DMS 273 (cell line): ENCODE measurements at regions not wholly inside any gene's neighbourhood (a gene's known extent, or its start where the extent isn't known, plus 50 kb on each side); places are given as distances from the start of the nearest gene placed in this dataset.
"Not testable (repeated sequence)": the region's sequence is repeated elsewhere in the genome, so short reads cannot be mapped to it uniquely, and the experiment has no call there.

Experiments
- DNase-seq: peaks from one replicate; lab custom pipeline; 2025; ENCODE audit not compliant: unreplicated experiment; lab: John Stamatoyannopoulos, UW

DNA sequence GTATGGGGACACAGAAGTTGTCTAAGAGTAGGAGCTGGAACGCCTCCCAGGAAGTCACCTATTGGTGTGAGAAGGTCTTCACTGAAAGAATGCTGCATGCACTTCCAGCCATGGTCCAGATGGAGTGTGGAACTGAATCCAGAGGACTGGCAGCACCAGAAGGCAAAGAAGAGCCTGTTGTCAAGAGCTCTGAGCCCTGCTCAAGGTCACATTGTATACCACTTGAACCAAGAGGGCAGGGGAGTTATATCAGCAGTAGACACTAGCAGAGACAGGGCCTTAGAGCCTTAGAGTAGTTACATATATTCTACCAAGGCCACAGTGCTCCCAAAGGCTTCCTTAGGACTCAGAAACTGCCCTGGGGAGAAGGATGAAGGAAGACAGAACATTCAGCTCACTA lies 130.8 kb upstream of the POC5 start:
- no peak for DNase-seq

DNA sequence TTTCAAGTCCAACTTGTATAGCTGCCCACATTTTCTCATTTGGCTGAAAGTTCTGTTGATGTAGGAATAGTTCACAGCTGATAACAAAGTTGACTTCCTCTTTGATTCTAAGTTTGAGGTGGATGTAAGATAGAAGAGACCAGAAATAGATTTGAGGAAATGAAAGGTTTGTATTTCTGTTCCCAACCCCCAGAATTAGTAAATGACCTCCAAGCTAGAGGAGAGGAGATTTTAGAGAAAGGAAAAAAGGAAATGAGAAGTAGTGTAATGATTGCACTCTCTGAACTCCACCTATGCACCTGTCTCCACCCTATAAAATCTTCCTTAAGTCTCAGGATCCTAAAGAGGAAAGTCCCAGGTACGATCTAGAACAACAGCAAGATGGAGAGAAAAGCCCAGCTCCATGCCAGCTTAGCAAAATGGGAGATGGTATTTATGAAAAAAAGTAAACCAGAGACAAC lies 130.4 kb upstream of the POC5 start:
- DNase-seq = no peak

DNA sequence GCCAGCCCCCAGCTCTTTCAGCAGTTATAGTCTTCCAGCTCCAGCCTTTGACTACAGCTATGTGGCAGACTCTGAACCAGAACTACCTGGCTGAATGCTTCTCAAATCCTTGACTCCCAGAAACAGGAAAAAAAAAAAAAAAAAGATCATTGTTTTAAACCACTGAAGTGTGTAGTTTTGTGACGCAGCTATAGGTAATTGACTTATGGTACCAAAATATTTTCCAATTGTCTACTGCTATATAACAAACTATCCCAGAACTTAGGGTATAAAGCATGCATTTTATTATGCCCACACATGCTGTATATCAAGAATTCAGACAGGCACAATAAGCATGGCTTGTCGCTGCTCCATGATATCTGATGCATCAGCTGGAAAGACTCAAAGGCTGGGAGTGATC lies 127.1 kb upstream of the POC5 start:
- no peak for DNase-seq

DNA sequence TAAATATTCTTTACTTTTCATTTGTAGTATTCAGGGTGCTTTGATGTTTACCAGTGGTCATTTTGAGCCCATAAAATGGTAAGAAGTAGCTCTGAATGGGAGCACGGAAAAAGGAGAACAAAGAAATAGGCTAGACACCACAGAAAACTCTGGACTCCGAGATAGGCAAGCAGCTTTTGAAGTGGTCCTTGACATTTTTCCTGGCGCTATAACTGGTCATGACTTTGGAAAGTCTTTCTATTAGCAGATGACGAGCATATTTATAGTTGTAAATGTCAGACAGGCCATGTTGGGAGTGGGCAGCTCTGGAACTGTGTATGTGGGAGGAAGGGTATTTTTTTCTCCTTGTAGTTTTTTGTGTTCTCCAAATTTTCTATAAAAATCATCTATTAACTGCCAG lies 126.1 kb upstream of the POC5 start:
- no peak for DNase-seq

DNA sequence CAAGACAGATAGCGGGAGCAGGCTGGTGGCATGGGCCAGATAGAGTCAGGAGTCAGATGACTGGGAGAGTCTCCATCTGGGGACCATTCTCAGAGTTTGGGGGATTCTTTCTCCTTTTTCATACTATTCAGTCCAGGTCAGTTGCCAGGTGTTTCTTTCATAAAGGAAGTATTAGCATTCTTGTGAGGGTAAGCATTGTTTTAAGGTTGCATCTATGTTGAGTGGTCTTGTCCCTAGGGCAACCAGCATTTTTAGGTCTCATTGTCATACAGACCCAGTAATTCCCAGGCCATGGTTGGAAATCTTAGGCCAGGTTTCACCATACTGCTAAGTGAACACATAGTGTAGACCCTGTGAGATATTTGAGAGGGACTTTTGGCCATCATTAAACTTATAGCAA lies 122.3 kb upstream of the POC5 start:
- no peak for DNase-seq

DNA sequence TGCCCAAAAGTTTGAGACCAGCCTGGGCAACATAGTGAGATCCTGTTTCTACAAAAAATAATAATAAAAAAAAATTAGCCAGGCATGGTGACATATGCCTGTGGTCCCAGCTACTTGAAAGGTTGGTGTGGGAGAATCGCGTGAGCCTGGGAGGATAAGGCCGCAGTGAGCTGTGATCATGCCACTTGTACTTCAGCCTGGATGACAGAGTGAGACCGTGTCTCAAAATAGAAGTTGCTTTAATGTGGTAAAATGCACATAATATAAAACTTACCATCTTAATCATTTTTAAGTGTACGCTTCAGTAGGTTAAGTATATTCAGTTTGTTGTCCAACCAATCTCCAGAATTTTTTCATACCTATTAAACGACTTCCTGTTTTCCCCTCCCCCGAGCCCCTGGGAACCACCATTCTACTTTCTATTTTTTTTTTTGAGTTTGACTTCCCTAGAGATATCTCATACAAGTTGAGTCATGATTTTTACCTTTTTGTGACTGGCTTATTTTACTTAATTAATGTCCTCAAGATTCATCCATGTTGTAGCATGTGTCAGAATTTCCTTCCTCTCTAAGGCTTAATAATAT lies 120.1 kb upstream of the POC5 start:
- DNase-seq = no peak

DNA sequence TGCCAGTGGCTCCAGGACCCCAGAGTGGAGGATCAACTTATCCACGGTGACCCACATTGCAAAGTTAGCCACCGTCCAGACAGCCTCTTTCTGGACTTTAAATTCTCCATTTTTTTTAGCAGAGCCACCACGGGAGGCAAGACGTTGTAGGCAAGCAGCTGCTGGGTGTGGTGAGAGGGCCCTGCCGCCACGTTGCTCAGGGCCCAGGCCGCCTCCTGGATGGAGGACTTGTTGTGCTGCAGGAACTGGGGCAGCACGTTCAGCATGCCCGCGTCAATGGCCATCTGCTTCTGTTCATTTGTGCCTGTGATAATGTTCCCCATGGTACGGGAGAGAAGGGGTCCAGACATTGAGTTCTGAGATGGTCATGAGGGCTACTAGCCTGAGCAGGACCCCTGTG lies 114.3 kb upstream of the POC5 start:
- DNase-seq = no peak

DNA sequence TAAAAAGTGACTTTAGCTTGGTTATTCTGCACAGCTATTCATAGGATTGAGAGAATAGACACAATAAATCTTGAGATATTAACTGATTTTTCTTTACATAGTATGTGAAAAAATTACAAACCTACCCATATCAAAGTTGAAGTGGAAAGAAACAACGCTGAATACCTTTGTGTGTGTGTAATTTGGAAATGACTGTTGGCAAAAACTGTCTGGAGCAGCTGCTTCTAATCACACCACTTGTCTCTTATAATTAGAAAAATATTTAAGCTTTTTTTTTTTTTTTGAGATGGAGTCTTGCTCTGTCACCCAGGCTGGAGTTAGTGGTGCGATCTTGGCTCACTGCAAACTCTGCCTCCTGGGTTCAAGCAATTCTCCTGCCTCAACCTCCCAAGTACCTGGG lies 110.8 kb upstream of the POC5 start:
- DNase-seq = no peak

DNA sequence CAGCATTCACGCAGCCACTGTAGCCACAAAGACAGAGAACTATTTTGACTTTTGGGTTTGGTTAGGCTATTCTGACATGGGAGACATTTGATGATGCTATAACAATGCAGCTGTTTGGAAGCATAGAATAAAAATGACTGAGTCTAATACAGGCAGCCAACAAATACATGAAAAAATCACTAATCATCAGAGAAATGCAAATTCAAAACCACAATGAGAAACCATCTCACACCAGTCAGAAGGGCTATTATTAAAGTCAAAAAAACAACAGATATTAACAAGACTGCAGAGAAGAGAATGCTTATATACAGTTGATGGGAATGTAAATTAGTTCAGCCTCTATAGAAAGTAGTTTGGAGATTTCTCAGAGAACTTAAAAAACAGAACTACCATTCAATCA lies 107.1 kb upstream of the POC5 start:
- no peak for DNase-seq

DNA sequence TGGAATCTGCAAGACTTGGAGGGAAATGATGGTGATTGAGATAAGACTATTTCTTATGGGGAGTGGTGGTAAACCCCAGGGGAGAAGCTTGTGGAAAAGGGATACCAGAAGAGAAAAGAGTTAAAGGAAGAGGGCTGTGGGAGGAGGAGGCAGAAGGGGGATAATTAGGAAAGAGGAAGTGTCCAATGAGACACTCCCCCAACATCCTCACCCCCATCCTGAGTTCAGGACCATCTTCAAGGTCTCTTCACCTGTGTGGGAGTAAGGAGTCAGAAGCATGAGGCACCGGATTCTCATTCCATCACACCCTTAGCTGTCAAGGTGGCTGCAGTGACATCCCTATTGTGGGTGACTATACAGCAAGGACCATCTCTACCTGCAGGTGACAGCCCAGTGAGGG lies 106.6 kb upstream of the POC5 start:
- DNase-seq = no peak

DNA sequence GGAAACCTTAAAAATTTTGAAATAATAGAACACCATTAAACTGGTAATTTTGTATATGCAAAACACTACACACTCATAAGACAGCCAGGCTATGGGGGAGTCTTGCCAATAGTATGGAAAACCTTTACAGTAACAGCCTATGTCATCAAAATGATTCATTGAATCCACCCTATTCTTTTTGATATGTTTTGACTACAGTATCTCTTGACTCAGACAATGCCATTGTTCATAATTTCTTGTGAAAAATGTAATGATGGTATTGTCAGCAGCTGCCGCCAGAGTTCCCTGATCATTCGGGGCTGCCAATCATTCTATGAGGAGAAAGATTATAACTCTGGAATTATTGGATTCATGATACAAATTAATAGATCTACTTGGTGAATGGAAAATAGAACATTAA lies 101.4 kb upstream of the POC5 start:
- no peak for DNase-seq

DNA sequence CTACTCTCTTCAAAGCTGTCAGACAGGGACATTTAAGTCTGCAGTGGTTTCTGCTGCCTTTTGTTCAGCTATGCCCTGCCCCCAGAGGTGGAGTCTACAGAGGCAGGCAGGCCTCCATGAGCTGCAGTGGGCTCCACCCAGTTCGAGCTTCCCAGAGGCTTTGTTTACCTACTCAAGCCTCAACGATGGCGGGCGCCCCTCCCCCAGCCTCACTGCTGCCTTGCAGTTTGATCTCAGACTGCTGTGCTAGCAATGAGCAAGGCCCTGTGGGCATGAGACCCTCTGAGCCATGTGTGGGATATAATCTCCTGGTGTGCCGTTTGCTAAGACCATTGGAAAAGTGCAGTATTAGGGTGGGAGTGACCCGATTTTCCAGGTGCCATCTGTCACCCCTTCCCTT lies 82.5 kb upstream of the POC5 start:
- DNase-seq = not testable (repeated sequence)

DNA sequence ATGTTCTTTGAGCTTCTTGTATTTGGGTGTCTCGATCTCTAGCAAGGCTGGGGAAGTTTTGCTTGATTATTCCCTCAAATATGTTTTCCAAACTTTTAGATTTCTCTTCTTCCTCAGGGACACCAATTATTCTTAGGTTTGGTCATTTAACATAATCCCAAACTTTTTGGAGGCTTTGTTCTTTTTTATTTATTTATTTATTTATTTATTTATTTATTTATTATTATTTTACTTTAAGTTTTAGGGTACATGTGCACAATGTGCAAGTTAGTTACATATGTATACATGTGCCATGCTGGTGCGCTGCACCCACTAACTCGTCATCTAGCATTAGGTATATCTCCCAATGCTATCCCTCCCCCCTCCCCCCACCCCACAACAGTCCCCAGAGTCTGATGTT lies 52.1 kb upstream of the POC5 start:
- not testable (repeated sequence) for DNase-seq
